GM19025 (cell line): ENCODE measurements at regions not wholly inside any gene's neighbourhood (a gene's known extent, or its start where the extent isn't known, plus 50 kb on each side); places are given as distances from the start of the nearest gene placed in this dataset.

Experiments used
- ATAC-seq: cut with Tn5 transposase; IDR thresholded peaks from one replicate; pipeline ENCODE4 v1.9.1; 2021; ENCODE audit warnings: mild to moderate bottlenecking, low read depth, moderate library complexity; ENCODE audit not compliant: unreplicated experiment

GRCh38 chr10:81093056-81093455 lies 555.4 kb downstream of the SH2D4B start:
- no peak for ATAC-seq

DNA sequence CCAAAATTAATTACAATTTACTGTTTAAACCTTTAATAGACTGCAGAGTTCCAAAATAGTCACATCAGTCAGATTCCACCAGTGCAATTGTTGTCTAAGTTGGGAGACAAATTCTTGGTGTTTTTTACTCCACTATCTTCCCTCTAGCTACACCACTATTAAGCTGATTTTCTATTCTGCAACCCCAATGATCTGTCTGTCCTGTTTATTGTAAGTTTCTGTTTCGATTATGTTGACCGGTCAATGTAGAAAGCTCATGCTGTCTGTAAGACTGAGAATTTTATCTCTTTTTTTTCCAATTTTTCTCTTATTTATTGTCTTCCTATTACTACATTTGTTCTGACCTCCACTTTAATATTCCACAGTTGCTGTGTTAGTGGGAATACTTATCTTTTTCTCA lies 557.5 kb downstream of the SH2D4B start:
- ATAC-seq: no peak

DNA sequence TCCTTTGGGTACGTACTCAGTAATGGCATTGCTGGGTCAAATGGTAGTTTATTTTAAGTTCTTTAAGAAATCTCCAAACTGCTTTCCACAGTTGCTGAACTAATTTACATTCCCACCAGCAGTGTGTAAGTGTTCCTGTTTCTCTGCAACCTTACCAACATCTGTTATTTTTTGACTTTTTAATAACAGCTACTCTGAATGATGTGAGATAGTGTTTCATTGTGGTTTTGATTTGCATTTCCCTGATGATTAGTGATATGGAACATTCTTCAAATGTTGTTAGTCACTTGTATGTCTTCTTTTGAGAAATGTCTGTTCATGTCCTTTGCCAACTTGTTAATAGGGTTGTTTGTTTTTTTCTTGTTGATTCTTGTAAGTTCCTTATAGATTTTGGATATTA lies 558.9 kb downstream of the SH2D4B start:
- no peak for ATAC-seq

DNA sequence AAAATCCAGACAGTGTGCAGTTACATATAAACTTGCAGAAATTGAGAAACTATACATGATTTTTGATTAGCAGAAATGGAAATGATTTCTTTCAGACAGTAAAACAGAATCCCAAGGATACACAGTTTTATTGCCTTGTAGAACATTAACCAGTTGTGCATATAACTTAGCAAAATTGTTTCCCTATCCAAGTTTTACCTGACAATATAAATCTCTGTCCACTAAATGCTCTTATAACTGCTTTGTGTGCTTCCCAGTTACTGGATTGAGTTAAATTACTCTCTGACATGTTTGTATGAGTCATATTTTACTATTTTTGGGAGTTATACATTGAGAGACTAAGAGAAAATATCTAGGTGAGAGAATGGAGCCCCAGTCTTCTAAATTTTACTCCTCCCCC lies 563.4 kb downstream of the SH2D4B start:
- ATAC-seq: no peak

- peak; percentile 29 for ATAC-seq
Measured at GRCh38 chr10:81104494-81104893, 566.8 kb downstream of the SH2D4B start.

DNA sequence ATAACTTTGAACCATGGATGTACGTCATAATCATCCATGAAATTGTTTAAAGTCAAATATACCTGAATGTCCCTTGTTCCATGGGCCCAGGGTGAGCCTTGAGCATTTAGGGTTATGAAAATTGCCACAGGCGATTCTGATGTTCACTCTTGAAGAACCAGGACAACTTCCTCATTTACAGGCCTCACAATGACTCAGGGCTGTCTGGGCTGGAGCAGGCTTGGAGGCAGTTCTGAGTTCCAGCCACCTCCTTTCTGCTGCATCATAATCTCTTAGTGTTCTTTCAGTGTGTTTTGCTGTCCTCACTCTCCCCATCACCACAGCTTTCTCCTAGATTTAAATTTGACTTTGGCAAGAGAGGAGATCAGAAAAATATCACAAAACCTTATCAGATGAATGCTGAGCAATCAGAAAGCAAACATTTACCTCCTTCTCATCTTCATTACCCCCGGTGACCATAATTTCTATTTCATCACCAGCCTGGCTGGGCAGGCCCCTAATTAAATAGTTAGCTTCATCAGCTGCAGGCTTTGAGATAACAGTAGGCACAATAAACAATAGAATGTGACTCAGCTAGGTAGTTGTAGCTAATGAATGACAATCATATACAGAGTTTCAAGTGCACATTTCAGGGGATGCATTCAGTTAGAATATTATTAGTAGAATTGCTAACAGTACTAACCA lies 571.0 kb downstream of the SH2D4B start:
- peak; percentile 70 for ATAC-seq

DNA sequence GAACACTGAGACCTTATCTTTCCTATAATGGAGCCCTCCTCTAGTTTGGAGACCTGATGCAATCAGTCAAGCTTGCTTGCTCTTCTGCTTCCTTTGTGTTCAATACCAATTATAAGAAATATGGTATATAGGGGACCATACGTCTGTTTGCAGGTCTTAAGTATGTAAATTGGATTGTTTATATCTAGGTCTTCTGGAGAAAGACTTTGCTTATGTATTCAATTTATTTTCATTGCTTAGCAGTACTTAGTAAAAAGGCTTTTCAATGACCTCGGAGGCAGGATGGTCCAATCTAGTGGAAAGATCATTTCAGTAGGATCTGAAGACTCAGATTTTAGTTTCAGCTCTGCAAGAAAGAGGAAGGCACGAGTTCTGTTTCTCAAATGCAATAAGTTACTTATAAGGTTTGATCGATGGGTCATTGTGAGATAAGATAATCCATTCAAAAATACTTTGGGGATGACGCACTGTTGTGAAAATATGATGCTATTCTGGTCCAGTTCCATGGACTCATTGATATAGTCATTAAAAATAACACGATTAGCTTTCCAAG lies 571.6 kb downstream of the SH2D4B start:
- ATAC-seq: peak; percentile 23

DNA sequence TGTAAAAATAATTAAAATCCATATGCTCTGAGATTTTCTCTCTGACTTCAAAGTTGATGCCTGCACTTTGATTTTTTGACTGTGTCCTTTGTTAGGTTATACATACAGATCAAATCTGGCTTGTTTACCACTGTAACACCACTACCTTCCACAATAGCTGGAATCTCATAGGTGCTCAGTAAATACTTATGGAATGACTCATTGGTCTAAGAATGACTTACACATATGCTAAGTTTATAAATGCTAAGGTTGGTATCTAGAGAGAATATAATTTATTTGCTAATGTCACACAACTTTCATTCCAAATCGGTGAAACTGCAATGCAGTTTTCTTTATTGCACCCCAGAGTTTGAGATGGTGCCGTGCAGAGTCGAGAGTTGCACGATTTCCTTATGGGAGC lies 578.5 kb downstream of the SH2D4B start:
- ATAC-seq: no peak

- no peak for ATAC-seq
Measured at GRCh38 chr10:81116990-81117389, 579.3 kb downstream of the SH2D4B start.

- no peak for ATAC-seq
Measured at GRCh38 chr10:81127931-81128330, 590.2 kb downstream of the SH2D4B start.

GRCh38 chr10:81130014-81130413 lies 592.3 kb downstream of the SH2D4B start:
- ATAC-seq: no peak

- peak; percentile 91 for ATAC-seq
Measured at GRCh38 chr10:81135851-81136250, 598.1 kb downstream of the SH2D4B start.

GRCh38 chr10:81136261-81136660 lies 598.6 kb downstream of the SH2D4B start:
- peak; percentile 25 for ATAC-seq

DNA sequence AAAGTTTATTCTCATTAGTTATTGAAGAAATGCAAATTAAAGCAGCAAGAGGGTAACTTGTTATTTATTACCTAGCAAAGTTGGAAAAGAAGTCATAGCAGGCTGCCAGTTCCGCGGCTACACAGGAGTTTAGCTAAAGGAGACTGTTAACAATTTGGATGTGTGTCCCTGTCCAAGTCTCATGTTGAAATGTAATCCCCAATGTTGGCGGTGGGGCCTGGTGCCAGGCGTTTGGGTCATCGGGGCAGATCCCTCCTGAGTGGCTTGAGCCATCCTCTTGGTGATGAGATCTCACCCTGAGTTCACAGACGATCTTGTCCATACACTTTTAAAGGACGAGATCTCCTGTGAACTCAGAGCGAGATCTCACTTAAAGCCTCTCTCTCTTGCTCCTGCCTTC lies 608.3 kb downstream of the SH2D4B start:
- ATAC-seq: no peak

DNA sequence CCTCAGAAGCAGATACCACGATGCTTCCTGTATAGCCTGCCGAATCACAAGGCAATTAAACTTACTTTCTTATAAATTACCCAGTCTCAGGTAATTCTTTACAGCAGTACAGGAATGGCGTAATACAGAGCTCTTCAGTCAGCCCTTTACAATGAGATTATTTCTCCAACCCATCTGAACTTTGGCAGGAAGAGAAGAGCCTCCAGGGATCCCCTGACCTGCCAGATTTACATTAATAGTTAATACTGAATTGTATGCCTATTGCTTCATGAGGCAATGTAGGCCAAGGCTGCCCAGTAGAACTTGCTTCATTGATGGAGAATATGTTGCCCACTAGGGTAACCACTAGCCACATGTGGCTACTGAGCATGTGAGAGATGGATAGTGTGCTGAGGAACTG lies 608.7 kb downstream of the SH2D4B start:
- ATAC-seq: no peak

GRCh38 chr10:81152656-81153055 lies 615.0 kb downstream of the SH2D4B start:
- no peak for ATAC-seq

GRCh38 chr10:81157681-81158080 lies 620.0 kb downstream of the SH2D4B start:
- ATAC-seq: no peak

GRCh38 chr10:81177651-81178244 lies 640.0 kb downstream of the SH2D4B start:
- no peak for ATAC-seq

DNA sequence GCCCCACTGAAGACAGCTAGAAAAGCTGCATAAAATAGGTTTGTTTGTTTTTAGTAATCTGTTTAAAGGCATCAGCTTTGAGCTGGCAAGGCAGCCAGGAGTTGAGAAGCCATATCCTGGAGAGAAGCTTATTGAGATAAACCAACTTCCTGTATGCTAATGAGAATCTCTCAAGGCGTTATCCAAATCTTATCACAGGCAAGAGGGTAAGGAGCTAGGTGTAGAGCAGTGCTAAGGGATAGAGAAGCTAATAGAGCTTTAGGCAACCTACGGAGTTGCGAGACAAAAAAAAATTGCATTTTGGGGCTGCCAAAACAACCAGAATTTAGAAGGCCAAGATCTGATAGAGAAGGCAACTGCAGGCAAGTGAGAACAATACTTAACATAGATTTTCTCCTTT lies 641.6 kb downstream of the SH2D4B start:
- ATAC-seq: no peak

DNA sequence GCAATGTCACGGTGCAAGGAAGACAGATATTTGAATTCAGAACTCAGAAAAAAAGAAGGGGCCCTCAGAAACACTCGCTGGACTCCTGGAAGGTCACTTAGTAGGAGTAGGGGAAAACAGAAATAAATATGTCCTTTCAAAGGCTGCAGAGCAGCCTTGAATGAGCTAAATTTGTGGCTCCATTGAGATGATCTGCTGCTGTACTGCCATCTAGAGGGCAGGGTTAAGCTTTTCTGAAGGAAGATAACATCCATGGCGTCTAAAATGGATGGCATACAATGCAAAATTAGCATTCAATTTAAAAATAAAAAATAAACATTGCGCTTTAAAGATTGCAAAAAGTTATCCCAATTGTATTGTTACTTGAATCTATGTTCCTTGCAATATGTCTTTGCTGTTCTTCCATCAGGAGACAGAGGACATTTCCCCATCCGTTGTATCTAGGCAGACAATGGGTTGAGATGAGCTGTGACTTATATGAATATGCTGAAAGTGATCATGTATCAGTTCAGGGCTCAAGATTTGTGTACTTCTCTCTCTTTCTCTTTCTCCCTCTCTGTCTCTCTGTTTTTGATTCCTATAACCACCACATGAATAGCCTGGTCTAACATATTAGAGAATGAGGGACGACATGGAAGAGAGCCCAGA lies 642.2 kb downstream of the SH2D4B start:
- ATAC-seq: peak; percentile 73

- no peak for ATAC-seq
Measured at GRCh38 chr10:81182296-81182695, 644.6 kb downstream of the SH2D4B start.
